K562 (cell line): ENCODE measurements at regions not wholly inside any gene's neighbourhood (a gene's known extent, or its start where the extent isn't known, plus 50 kb on each side); places are given as distances from the start of the nearest gene placed in this dataset.

Source experiments
- ATAC-seq: fragments of 200-7000 bp; cut with Tn5 transposase; 3 replicates; pipeline ENCODE4 v1.9.1; 2020; ENCODE audit warnings: moderate library complexity
- BruUV-seq: library from RNA; stranded (reverse); fragments of 400-500 nt; replicated peaks from 2 replicates; lab custom pipeline; 2021; lab: Mats Ljungman, UMichigan
- CTCF ChIA-PET: fragments of 300-600 bp; formaldehyde crosslinking; extraction: SDS; loops from one replicate; lab custom pipeline; 2021; ENCODE audit warnings: low intra/inter-chr PET ratio; lab: Yijun Ruan, JAX
- POLR2A ChIA-PET: fragments of 300-600, 350-650 bp; sonication (Branson Sonifier 250); formaldehyde crosslinking; extraction: SDS; loops from one replicate; lab custom pipeline; 2021; ENCODE audit warnings: antibody characterized with exemption, inconsistent platforms; lab: Yijun Ruan, JAX
- DNase-seq, 4 experiments: peaks; one replicate each; pipeline versions ENCODE4 v3.0.0 to v3.0.0-alpha.2; 2011 to 2018; ENCODE audit warnings: low spot score in 3 of 4, mixed read lengths in 3 of 4; ENCODE audit errors: extremely low read depth in 1 of 4
- FAIRE-seq: peaks from 2 replicates; lab custom pipeline; 2011; peaks lifted over from hg19 to GRCh38; lab: Jason Lieb, UNC
- H2AFZ ChIP-seq: 2 replicates; pipeline ENCODE4 v1.6.0; 2011; ENCODE audit warnings: low read depth, low read length, control low read depth, inconsistent platforms
- H3K27ac ChIP-seq: fragments of 200-600 bp; 3 replicates; pipeline ENCODE4 v1.8.0; 2011; ENCODE audit warnings: low read depth, mild to moderate bottlenecking, control low read depth, inconsistent platforms, low read length, moderate library complexity, mixed read lengths; ENCODE audit errors: extremely low read depth
- H3K27me3 ChIP-seq, 2 experiments: fragments of 300-600 bp in 1 of 2; 2 replicates in 1 of 2; 3 replicates in 1 of 2; pipeline versions ENCODE4 v1.6.0 to v1.8.0; 2011; ENCODE audit warnings: inconsistent platforms in 2 of 2, low read length in 2 of 2, mild to moderate bottlenecking in 1 of 2, mixed read lengths in 1 of 2, moderate library complexity in 1 of 2; ENCODE audit not compliant: control insufficient read depth in 2 of 2, insufficient read depth in 2 of 2
- H3K36me3 ChIP-seq: fragments of 300-600 bp; 3 replicates; pipeline ENCODE4 v1.8.0; 2011; ENCODE audit warnings: mild to moderate bottlenecking, low read length, inconsistent platforms; ENCODE audit not compliant: control insufficient read depth, insufficient read depth
- H3K4me1 ChIP-seq, 2 experiments: fragments of 200-600 bp in 1 of 2; replicated peaks in 1 of 2; 2 replicates in 1 of 2; 3 replicates in 1 of 2; pipeline versions ENCODE4 v1.5.1 to v1.8.0; 2011; ENCODE audit warnings: inconsistent platforms in 2 of 2, low read length in 2 of 2, mild to moderate bottlenecking in 1 of 2, mixed read lengths in 1 of 2, moderate library complexity in 1 of 2; ENCODE audit not compliant: control insufficient read depth in 2 of 2, insufficient read depth in 2 of 2
- H3K4me2 ChIP-seq: 2 replicates; pipeline ENCODE4 v1.6.1; 2011; ENCODE audit warnings: low read length, control low read depth, inconsistent platforms, mixed read lengths; ENCODE audit not compliant: insufficient read depth
- H3K4me3 ChIP-seq: fragments of 200-600 bp; sonication (generic), shearing (Covaris generic); 2 replicates; pipeline ENCODE4 v1.5.1; 2016; ENCODE audit warnings: control low read depth, inconsistent platforms
- H3K79me2 ChIP-seq: fragments of 200-600 bp; 3 replicates; pipeline ENCODE4 v1.8.0; 2011; ENCODE audit warnings: low read length, inconsistent platforms; ENCODE audit not compliant: control insufficient read depth, insufficient read depth
- H3K9ac ChIP-seq, 2 experiments: 2 replicates each; pipeline versions ENCODE4 v1.6.0 to v1.6.1; 2011; ENCODE audit warnings: low read depth in 2 of 2, low read length in 2 of 2, control low read depth in 1 of 2, inconsistent platforms in 1 of 2, mild to moderate bottlenecking in 1 of 2, mixed read lengths in 1 of 2; ENCODE audit not compliant: insufficient read depth in 1 of 2
- H3K9me1 ChIP-seq: one replicate; pipeline ENCODE4 v1.6.0; 2011; ENCODE audit warnings: inconsistent platforms, mild to moderate bottlenecking, low read length, moderate library complexity; ENCODE audit not compliant: control insufficient read depth, insufficient read depth
- H3K9me3 ChIP-seq: replicated peaks from 2 replicates; pipeline ENCODE4 v1.5.1; 2011; ENCODE audit warnings: low read depth, low read length, inconsistent platforms; ENCODE audit not compliant: control insufficient read depth, insufficient read depth
- H4K20me1 ChIP-seq: replicated peaks from 2 replicates; pipeline ENCODE4 v1.6.1; 2011; ENCODE audit warnings: low read length, inconsistent platforms, mixed read lengths; ENCODE audit not compliant: control insufficient read depth, insufficient read depth
- GTF3C2 ChIP-seq: IDR thresholded peaks from 3 replicates; pipeline ENCODE4 v1.6.1; 2011; ENCODE audit warnings: borderline replicate concordance, mild to moderate bottlenecking, moderate library complexity; ENCODE audit not compliant: insufficient read length; ENCODE audit errors: extremely low read depth
- PHF20 ChIP-seq: fragments of 450-650 bp; IDR thresholded peaks from 2 replicates; pipeline ENCODE4 v1.6.1; 2018; ENCODE audit not compliant: partially characterized antibody
- RBM22 ChIP-seq: fragments of 200-400 bp; formaldehyde crosslinking; IDR thresholded peaks from 2 replicates; pipeline ENCODE4 v1.6.1; 2018; ENCODE audit warnings: low read length, low read depth; ENCODE audit not compliant: poor library complexity, severe bottlenecking
- ZNF780A ChIP-seq: fragments of 250-450 bp; sonication (Bioruptor Pico); IDR thresholded peaks from 2 replicates; pipeline ENCODE4 v1.5.0; 2021; ENCODE audit warnings: mild to moderate bottlenecking
- WGBS: fragments of 100-300 bp; shearing (Covaris generic); methylation state at CpG from one replicate; pipeline ENCODE4 v1.1.6; 2016; ENCODE audit warnings: low coverage, mixed read lengths; ENCODE audit not compliant: insufficient coverage; ENCODE audit errors: missing lambda C conversion rate; 5-methylcytosine and 5-hydroxymethylcytosine counted together
- in situ Hi-C: fragments of 300-500 bp; cut with MboI; formaldehyde crosslinking; loops from 4 replicates; pipeline ENCODE4 v1.15.0; 2018; ENCODE audit warnings: inconsistent platforms, mixed read lengths
- intact Hi-C: fragments of 100-400 bp; cut with micrococcal nuclease; formaldehyde crosslinking; loops from 2 replicates; pipeline ENCODE4 v1.14.2; 2022

- Histone ChIP-seq H3K27me3 (peaks cover 51 to 71% of the 10 kb centered on the region in 2 experiments), H3K9me3 (no peaks in the 10 kb centered on the region), H2AFZ (no peak overlapping the region), H3K36me3 (no peaks in the 10 kb centered on the region), H3K4me3 (no peak overlapping the region), H3K4me2 (no peak overlapping the region), H3K79me2 (no peaks in the 10 kb centered on the region), H3K4me1 (no peaks in the 10 kb centered on the region), H4K20me1 (0 out of 2 replicates have a peak, but pooled peaks cover 3% of the 10 kb centered on the region), H3K9me1 (peaks cover 4% of the 10 kb centered on the region), H3K9ac (no peak overlapping the region), H3K27ac (no peak overlapping the region)
- BruUV-seq: no TSS peak
- no peak for TF ChIP-seq ZNF780A (CRISPR knock-in tag)
- no peak for TF ChIP-seq PHF20
- no peak for TF ChIP-seq RBM22
- no peak for TF ChIP-seq GTF3C2
- POLR2A ChIA-PET: no interaction called here
- DNase-seq (no peak), FAIRE-seq (no peak), ATAC-seq (no peak)
- in situ Hi-C loops (no loop called here), intact Hi-C loops (no loop called here)
- WGBS: 2% methylated on average over 8 of the region's 8 CpGs
- CTCF ChIA-PET: no interaction called here
These were observed 143.9 kb downstream of the PXDC1 start for GRCh38 chr6:3607599-3607998.
